GM23248 (cell line): ENCODE measurements at regions not wholly inside any gene's neighbourhood (a gene's known extent, or its start where the extent isn't known, plus 50 kb on each side); places are given as distances from the start of the nearest gene placed in this dataset.

Source experiments
- EZH2 ChIP-seq: fragments of 200-600 bp; sonication (generic); IDR thresholded peaks from 2 replicates; pipeline ENCODE4 v1.6.1; 2018; ENCODE audit warnings: antibody characterized with exemption, mild to moderate bottlenecking; ENCODE audit not compliant: insufficient read depth, poor library complexity, severe bottlenecking
- EZH2phosphoT487 ChIP-seq: fragments of 200-600 bp; sonication (generic); IDR thresholded peaks from 2 replicates; pipeline ENCODE4 v1.6.1; 2018; ENCODE audit warnings: antibody characterized with exemption, moderate library complexity, mild to moderate bottlenecking, low read depth; ENCODE audit not compliant: insufficient read depth

- TF ChIP-seq EZH2 (no peak), EZH2phosphoT487 (no peak)
Measured at GRCh38 chr21:31448496-31448895, 104.4 kb upstream of the TIAM1 start.
